Activated T-cell treated with anti-CD3 and anti-CD28 coated beads, Interleukin-2, amount 50 U/mL, for 24 hours (primary cell): ENCODE measurements at regions not wholly inside any gene's neighbourhood (a gene's known extent, or its start where the extent isn't known, plus 50 kb on each side); places are given as distances from the start of the nearest gene placed in this dataset.
"Not testable (repeated sequence)": the region's sequence is repeated elsewhere in the genome, so short reads cannot be mapped to it uniquely, and the experiment has no call there.

Experiments
- DNase-seq: peaks from one replicate; pipeline ENCODE4 v3.0.0-alpha.2; 2020
- H3K27ac Mint-ChIP-seq: 2 replicates; pipeline ENCODE4 v1.8.0; 2020; ENCODE audit warnings: mild to moderate bottlenecking, mixed read lengths
- H3K27me3 Mint-ChIP-seq: 2 replicates; pipeline ENCODE4 v1.8.0; 2020; ENCODE audit warnings: mixed read lengths
- H3K36me3 Mint-ChIP-seq: 2 replicates; pipeline ENCODE4 v1.8.0; 2020; ENCODE audit warnings: low read depth, mixed read lengths
- H3K4me1 Mint-ChIP-seq: 2 replicates; pipeline ENCODE4 v1.8.0; 2020; ENCODE audit warnings: low read depth, mixed read lengths
- H3K4me3 Mint-ChIP-seq: 2 replicates; pipeline ENCODE4 v1.8.0; 2020; ENCODE audit warnings: mild to moderate bottlenecking, moderate library complexity, mixed read lengths
- H3K9me3 Mint-ChIP-seq: 2 replicates; pipeline ENCODE4 v1.8.0; 2020; ENCODE audit warnings: mixed read lengths

DNA sequence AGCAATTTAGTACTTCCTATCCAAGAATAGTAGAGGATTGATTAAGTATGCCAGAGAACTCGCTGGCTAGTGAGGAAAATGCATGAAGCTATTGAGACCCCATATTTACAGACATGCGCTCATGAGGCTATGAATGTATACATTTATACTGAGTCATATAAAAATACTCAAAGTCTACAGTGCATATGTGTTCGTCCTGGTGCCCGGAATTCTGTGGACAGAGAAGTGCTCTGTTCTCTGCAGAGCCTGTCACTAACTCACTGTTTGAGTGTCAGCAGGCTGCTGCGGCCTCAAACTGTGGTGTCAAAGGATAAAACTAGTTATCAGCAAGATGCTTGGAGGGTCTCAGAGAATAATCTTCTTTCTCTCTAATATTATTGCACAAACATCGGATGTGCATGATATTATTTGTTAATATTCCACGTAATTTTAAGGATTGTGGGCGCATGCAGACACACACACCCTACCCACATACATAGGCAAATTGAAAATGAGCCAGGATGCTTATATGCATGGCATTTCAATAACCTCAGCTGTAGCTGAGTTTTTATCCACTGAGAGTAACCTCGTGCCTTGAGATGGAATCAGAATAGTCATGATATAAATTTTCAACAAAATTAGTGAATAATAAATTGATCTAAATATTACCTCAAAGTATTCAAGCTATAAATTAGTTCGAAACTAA is 50.0 kb upstream of the TSC22D2 start:
- no peaks in the 10 kb centered on the region for H3K4me1 Mint-ChIP-seq
- no peak for DNase-seq
- no peaks in the 10 kb centered on the region for H3K27me3 Mint-ChIP-seq
- no peaks in the 10 kb centered on the region for H3K9me3 Mint-ChIP-seq
- H3K27ac Mint-ChIP-seq: no peak overlapping the region
- H3K4me3 Mint-ChIP-seq: no peak overlapping the region
- no peaks in the 10 kb centered on the region for H3K36me3 Mint-ChIP-seq

DNA sequence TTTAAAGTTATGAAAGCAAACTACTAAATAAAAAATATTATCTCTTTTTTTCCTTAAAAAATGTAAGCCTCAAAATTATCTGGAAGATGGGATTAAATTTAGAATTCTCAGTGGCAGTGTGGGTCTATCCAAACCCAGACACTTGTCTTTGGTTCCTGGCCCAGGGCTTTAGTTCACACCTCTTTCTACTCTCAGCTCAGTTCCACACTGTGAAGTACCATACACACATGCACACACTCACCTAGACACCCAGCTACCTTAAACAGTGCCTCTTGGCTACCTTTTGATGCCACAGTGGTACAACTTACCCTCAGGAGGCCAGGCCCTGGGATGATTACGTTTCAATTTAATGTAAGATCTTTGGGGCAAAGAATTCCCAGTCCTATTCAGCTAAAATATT is 51.0 kb upstream of the TSC22D2 start:
- DNase-seq: no peak
- no peaks in the 10 kb centered on the region for H3K27me3 Mint-ChIP-seq
- no peaks in the 10 kb centered on the region for H3K4me1 Mint-ChIP-seq
- no peak overlapping the region for H3K4me3 Mint-ChIP-seq
- no peaks in the 10 kb centered on the region for H3K9me3 Mint-ChIP-seq
- H3K27ac Mint-ChIP-seq: no peak overlapping the region
- H3K36me3 Mint-ChIP-seq: no peaks in the 10 kb centered on the region

- Mint-ChIP-seq H3K27ac (no peak overlapping the region), H3K27me3 (peaks cover 3% of the 10 kb centered on the region), H3K36me3 (no peaks in the 10 kb centered on the region), H3K4me3 (no peak overlapping the region), H3K4me1 (no peaks in the 10 kb centered on the region), H3K9me3 (no peaks in the 10 kb centered on the region)
- DNase-seq: no peak
These were observed 52.5 kb upstream of the TSC22D2 start for GRCh38 chr3:150355574-150355973.

GRCh38 chr3:150352931-150353330 is 55.2 kb upstream of the TSC22D2 start:
- Mint-ChIP-seq H3K27ac (no peak overlapping the region), H3K9me3 (no peaks in the 10 kb centered on the region), H3K4me3 (no peak overlapping the region), H3K27me3 (peaks cover 19% of the 10 kb centered on the region), H3K36me3 (no peaks in the 10 kb centered on the region), H3K4me1 (peaks cover 5% of the 10 kb centered on the region)
- no peak for DNase-seq

DNA sequence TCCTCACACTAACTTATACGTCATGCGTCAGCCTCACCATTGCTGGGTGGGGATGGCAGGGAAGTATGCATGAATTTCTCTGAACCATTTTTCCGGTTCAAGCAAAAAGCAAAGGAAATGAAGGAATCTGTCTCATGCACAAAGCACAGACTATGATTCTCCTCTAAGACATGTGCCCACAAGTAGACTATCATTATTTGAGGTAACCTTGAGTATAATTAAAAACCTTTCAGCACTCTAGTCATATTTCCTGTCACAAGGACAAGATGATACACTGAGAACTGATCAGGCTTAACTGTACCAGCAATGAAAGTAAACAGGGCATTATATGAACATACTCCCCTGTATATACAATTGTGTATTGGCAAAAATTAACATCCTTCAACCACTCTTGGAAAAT is 56.7 kb upstream of the TSC22D2 start:
- DNase-seq: no peak
- H3K27ac Mint-ChIP-seq: no peak overlapping the region
- no peak overlapping the region for H3K4me3 Mint-ChIP-seq
- no peaks in the 10 kb centered on the region for H3K9me3 Mint-ChIP-seq
- peaks cover 20% of the 10 kb centered on the region for H3K27me3 Mint-ChIP-seq
- peaks cover 5% of the 10 kb centered on the region for H3K4me1 Mint-ChIP-seq
- no peaks in the 10 kb centered on the region for H3K36me3 Mint-ChIP-seq

GRCh38 chr3:150349314-150350097 is 58.6 kb upstream of the TSC22D2 start:
- no peaks in the 10 kb centered on the region for H3K36me3 Mint-ChIP-seq
- no peak overlapping the region for H3K4me3 Mint-ChIP-seq
- no peak overlapping the region for H3K27ac Mint-ChIP-seq
- peaks cover 29% of the 10 kb centered on the region for H3K27me3 Mint-ChIP-seq
- DNase-seq: no peak
- H3K9me3 Mint-ChIP-seq: no peaks in the 10 kb centered on the region
- peaks cover 5% of the 10 kb centered on the region for H3K4me1 Mint-ChIP-seq

GRCh38 chr3:150348500-150348899 is 59.6 kb upstream of the TSC22D2 start:
- H3K4me3 Mint-ChIP-seq: no peak overlapping the region
- no peaks in the 10 kb centered on the region for H3K36me3 Mint-ChIP-seq
- no peak overlapping the region for H3K27ac Mint-ChIP-seq
- no peaks in the 10 kb centered on the region for H3K9me3 Mint-ChIP-seq
- DNase-seq: no peak
- peaks cover 5% of the 10 kb centered on the region for H3K4me1 Mint-ChIP-seq
- H3K27me3 Mint-ChIP-seq: peaks cover 35% of the 10 kb centered on the region

- Mint-ChIP-seq H3K27me3 (peaks cover 35% of the 10 kb centered on the region), H3K4me3 (no peak overlapping the region), H3K4me1 (peaks cover 5% of the 10 kb centered on the region), H3K36me3 (no peaks in the 10 kb centered on the region), H3K9me3 (no peaks in the 10 kb centered on the region), H3K27ac (no peak overlapping the region)
- DNase-seq: no peak
These were observed 60.9 kb upstream of the TSC22D2 start for GRCh38 chr3:150346981-150347863.

DNA sequence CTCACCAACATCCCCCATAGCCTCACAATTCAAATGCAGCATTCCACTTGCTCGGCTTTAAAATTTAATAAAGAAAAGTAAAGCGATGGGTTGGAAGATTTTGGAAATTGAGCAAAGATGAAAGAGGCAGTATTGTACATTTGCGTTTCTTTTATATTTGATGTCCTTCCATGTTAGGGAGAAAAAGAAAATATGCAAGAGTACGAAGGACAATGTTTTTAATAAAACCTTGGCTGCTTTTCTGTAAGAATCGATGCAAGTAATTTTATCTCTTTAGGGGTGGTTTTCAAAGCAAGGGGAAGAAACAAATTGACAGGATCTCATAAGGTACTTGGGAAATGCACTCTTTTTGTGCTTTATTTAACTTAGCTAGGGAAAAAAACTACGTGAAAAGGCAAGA is 61.8 kb upstream of the TSC22D2 start:
- no peak overlapping the region for H3K27ac Mint-ChIP-seq
- DNase-seq: no peak
- no peaks in the 10 kb centered on the region for H3K36me3 Mint-ChIP-seq
- peaks cover 34% of the 10 kb centered on the region for H3K27me3 Mint-ChIP-seq
- no peaks in the 10 kb centered on the region for H3K9me3 Mint-ChIP-seq
- peaks cover 5% of the 10 kb centered on the region for H3K4me1 Mint-ChIP-seq
- H3K4me3 Mint-ChIP-seq: no peak overlapping the region

DNA sequence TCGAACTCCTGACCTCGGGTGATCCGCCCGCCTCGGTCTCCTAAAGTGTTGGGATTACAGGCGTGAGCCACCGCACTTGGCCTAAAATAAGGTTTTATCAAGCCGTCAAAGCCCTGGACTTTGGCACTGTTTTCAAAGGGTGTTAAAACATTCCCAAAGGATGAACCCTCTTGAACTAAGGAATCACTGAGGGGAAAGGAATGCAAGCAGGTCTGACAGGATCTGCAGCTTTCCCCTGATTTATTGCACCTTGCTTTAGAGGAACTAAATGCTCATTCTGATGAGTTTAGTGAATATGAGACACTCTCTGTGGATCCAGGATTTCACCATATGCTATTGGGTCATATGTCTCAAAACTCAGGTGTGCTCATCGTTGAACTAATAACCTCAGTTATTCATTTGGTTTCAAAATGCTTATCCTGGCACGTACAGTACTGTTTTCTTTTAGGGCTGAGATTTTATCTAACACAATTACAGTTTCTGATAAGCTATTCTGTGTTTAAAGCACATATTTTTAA is 63.0 kb upstream of the TSC22D2 start:
- Mint-ChIP-seq H3K27me3 (peaks cover 28% of the 10 kb centered on the region), H3K4me1 (peaks cover 5% of the 10 kb centered on the region), H3K9me3 (no peaks in the 10 kb centered on the region), H3K27ac (no peak overlapping the region), H3K36me3 (no peaks in the 10 kb centered on the region), H3K4me3 (no peak overlapping the region)
- no peak for DNase-seq

DNA sequence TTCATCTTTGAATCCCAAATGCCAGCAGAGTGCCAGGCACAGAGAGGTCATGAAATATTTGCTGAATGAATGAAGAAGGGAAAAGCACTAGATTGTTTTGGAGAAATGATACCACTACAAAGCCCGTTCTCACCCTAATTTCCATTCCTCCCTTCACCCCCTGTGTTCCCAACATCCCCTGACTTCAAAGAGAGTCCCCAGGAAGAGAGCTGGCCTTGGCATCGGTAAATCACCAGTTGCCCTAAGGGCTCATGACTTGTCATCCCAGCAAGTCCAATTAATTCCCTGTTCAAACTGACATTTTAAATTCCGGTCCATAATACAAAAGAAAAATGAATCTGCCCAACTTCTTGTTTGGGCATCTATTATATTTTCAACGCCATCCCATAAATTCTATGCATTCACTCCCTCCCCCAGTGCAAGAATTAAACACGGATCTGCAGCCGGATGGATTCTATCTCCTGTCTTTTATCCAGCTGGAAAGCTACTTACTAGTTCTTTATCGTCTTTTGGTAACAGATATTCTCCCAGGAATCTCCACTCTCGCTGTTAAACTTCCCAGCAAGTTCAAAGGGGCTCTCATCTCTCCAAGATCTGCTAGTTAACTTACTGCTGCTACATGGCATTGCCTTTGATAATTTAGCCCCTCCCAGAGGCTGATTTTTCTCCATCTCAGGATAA is 63.9 kb upstream of the TSC22D2 start:
- Mint-ChIP-seq H3K36me3 (no peaks in the 10 kb centered on the region), H3K4me1 (peaks cover 5% of the 10 kb centered on the region), H3K4me3 (no peak overlapping the region), H3K27ac (no peak overlapping the region), H3K9me3 (no peaks in the 10 kb centered on the region), H3K27me3 (peaks cover 26% of the 10 kb centered on the region)
- DNase-seq: no peak

DNA sequence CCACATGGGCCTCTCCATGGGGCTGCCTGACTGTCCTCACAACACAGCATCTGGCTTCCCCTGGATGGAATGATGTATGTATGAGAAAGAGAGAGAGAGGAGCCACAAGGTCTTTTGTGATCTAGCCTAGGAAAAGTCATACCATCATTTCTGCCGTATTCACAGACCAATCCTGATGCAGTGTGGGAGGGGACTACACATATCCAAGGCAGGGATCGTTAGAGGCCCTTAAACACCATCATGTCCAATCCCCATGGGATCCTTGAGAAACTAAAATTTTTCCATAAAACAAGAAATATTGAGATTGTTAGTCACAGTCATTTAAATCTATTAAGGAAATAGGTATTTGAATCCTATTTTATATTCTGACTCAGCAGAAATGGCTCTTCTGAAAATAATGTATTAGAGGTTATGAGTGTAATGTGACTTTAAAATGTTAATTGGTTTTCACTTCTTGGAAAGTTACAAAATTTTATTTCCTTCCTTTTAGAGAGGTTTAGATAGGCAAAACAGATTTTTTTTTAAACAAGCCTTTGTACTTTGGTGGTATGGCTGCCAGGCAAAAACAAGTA is 65.1 kb upstream of the TSC22D2 start:
- H3K36me3 Mint-ChIP-seq: no peaks in the 10 kb centered on the region
- no peak overlapping the region for H3K4me3 Mint-ChIP-seq
- H3K27ac Mint-ChIP-seq: no peak overlapping the region
- H3K27me3 Mint-ChIP-seq: peaks cover 20% of the 10 kb centered on the region
- no peak for DNase-seq
- no peaks in the 10 kb centered on the region for H3K4me1 Mint-ChIP-seq
- H3K9me3 Mint-ChIP-seq: no peaks in the 10 kb centered on the region

DNA sequence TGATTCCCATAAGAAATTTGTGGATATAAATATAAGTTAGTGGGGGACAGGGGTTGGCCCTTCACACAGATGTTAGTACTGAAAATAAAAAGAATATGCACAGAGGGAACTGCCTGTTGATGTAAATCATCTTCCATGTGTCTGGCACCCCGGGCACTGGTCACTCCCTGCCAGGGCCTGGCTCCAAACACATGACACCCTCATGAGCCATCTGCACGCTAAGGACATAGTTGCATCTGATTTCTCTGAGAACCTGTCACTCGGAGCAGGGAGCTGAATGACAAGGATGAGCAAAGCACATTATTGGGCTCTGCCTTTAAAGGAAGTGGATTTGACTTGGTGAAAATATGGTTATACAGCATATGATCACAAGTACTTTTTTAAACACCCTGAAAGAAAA is 66.2 kb upstream of the TSC22D2 start:
- Mint-ChIP-seq H3K9me3 (no peaks in the 10 kb centered on the region), H3K27me3 (peaks cover 24% of the 10 kb centered on the region), H3K4me3 (no peak overlapping the region), H3K4me1 (no peaks in the 10 kb centered on the region), H3K36me3 (no peaks in the 10 kb centered on the region), H3K27ac (no peak overlapping the region)
- no peak for DNase-seq

DNA sequence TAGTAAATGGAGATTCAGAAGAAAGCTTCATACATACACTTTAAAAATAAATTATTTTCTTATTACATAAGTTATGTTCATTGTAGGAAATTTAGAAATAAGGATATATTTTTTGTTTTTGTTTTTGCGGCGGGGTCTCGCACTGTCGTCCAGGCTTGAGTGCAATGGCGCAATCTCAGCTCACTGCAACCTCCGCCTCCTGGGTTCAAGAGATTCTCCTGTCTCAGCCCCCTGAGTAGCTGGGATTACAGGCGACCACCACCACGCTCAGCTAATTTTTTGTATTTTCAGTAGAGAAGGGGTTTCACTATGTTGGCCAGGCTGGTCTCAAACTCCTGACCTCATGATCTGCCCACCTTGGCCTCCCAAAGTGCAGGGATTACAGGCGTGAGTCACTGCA is 71.7 kb upstream of the TSC22D2 start:
- not testable (repeated sequence) for DNase-seq, H3K36me3 Mint-ChIP-seq, H3K27ac Mint-ChIP-seq, H3K9me3 Mint-ChIP-seq, H3K4me3 Mint-ChIP-seq, H3K4me1 Mint-ChIP-seq
- H3K27me3 Mint-ChIP-seq: peaks cover 19% of the 10 kb centered on the region
